CD4-positive, alpha-beta T cell (primary cell): ENCODE measurements at regions not wholly inside any gene's neighbourhood (a gene's known extent, or its start where the extent isn't known, plus 50 kb on each side); places are given as distances from the start of the nearest gene placed in this dataset.

Source experiments
- ATAC-seq: fragments of 200-7000 bp; cut with Tn5 transposase; one replicate; pipeline ENCODE4 v1.10.0; 2022; ENCODE audit warnings: mild to moderate bottlenecking; ENCODE audit not compliant: poor library complexity
- CTCF ChIA-PET: fragments of 350-600 bp; sonication (Branson Sonifier 250); formaldehyde crosslinking; loops from one replicate; lab custom pipeline; 2021; ENCODE audit warnings: antibody characterized with exemption, inconsistent platforms; lab: Charles Lee
- POLR2A ChIA-PET: fragments of 350-600 bp; sonication (Branson Sonifier 250); formaldehyde crosslinking; loops from one replicate; lab custom pipeline; 2021; ENCODE audit warnings: antibody characterized with exemption, inconsistent platforms; lab: Charles Lee
- DNase-seq, 14 experiments: peaks; one replicate each; pipeline ENCODE4 v3.0.0-alpha.2; 2013 to 2020; ENCODE audit warnings: mixed read lengths in 2 of 14
- H3K27ac ChIP-seq, 2 donors: one replicate each; pipeline versions ENCODE4 v1.5.1 to v1.7.0; 2013; ENCODE audit warnings: low read length in 2 of 2, low read depth in 1 of 2, mild to moderate bottlenecking in 1 of 2
- H3K27me3 ChIP-seq, 2 experiments: 1 replicate in 1 of 2; 2 replicates in 1 of 2; pipeline versions ENCODE4 v1.6.1 to v1.7.0; 2013; ENCODE audit warnings: low read length in 2 of 2, control low read depth in 1 of 2, mild to moderate bottlenecking in 1 of 2, moderate library complexity in 1 of 2; ENCODE audit not compliant: insufficient read depth in 2 of 2, control insufficient read depth in 1 of 2
- H3K36me3 ChIP-seq: one replicate; pipeline ENCODE4 v1.6.1; 2013; ENCODE audit warnings: low read length, control low read depth; ENCODE audit not compliant: insufficient read depth
- H3K4me1 ChIP-seq: one replicate; pipeline ENCODE4 v1.6.1; 2013; ENCODE audit warnings: low read length, control low read depth; ENCODE audit not compliant: insufficient read depth
- H3K4me3 ChIP-seq: one replicate; pipeline ENCODE4 v1.5.1; 2013; ENCODE audit warnings: mild to moderate bottlenecking, low read length, moderate library complexity
- H3K9me3 ChIP-seq, 2 experiments: 1 replicate in 1 of 2; 2 replicates in 1 of 2; pipeline versions ENCODE4 v1.6.1 to v1.7.0; 2013; ENCODE audit warnings: low read length in 2 of 2, mild to moderate bottlenecking in 2 of 2, control low read depth in 1 of 2, moderate library complexity in 1 of 2; ENCODE audit not compliant: control insufficient read depth in 1 of 2, insufficient read depth in 1 of 2
- H3K27ac Mint-ChIP-seq: one replicate; pipeline ENCODE4 v1.8.0; 2020; ENCODE audit warnings: mixed read lengths
- H3K27me3 Mint-ChIP-seq: one replicate; pipeline ENCODE4 v1.8.0; 2021; ENCODE audit warnings: mixed read lengths
- H3K36me3 Mint-ChIP-seq: one replicate; pipeline ENCODE4 v1.8.0; 2021; ENCODE audit warnings: low read depth, mixed read lengths
- H3K4me1 Mint-ChIP-seq: one replicate; pipeline ENCODE4 v1.8.0; 2021; ENCODE audit warnings: low read depth, mixed read lengths
- H3K4me3 Mint-ChIP-seq: one replicate; pipeline ENCODE4 v1.8.0; 2020; ENCODE audit warnings: mild to moderate bottlenecking, mixed read lengths
- H3K9me3 Mint-ChIP-seq: one replicate; pipeline ENCODE4 v1.8.0; 2020; ENCODE audit warnings: mixed read lengths
- CTCF ChIP-seq: fragments of 200-600 bp; IDR thresholded peaks from one replicate; pipeline ENCODE4 v1.8.0; 2022; ENCODE audit warnings: antibody characterized with exemption, mild to moderate bottlenecking
- intact Hi-C, 2 experiments: fragments of 100-400 bp; cut with DNase I in 1 of 2; cut with micrococcal nuclease in 1 of 2; formaldehyde crosslinking; loops; one replicate each; pipeline versions ENCODE4 v1.15.1 to v1.9.0; 2023 to 2025; cut with DNase I, micrococcal nuclease

DNA sequence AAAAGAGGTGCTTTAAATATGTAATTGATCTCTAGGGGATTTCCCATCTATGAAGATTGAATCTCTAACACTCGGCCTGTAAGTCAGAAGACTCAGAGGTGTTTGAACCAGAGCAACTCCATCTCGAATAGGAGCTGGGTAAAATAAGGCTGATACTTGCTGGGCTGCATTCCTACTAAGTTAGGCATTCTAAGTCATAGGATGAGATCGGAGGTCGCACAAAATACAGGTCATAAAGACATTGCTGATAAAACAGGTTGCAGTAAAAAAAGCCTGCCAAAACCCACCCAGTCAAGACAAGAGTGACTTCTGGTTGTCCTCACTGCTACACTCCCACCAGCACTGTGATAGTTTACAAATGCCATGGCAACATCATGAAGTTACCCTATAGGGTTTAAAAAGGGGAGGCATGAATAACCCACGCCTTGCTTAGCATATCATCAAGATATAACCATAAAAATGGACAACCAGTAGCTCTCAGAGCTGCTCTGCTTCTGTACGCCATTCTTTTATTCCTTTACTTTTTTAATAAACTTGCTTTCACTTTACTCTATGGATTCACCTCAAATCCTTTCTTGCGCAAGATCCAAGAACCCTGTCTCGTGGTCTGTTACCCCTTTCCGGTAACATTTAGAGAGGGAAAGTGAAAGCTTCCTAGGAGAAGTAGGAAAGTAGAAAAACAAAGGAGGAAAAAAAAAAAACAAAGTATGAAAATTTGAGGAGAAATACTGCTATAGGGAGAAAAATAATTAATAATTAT lies 129.7 kb upstream of the PHACTR1 start:
- ATAC-seq (no peak), DNase-seq (no peak)
- POLR2A ChIA-PET, result no interaction called here
- TF ChIP-seq CTCF, result no peak
- no peak overlapping the region for H3K27ac ChIP-seq
- Mint-ChIP-seq H3K9me3 (no peaks in the 10 kb centered on the region), H3K27ac (no peak overlapping the region), H3K27me3 (peaks cover 7% of the 10 kb centered on the region), H3K4me1 (no peaks in the 10 kb centered on the region), H3K4me3 (no peak overlapping the region), H3K36me3 (no peaks in the 10 kb centered on the region)
- CTCF ChIA-PET, result no interaction called here
- no peaks in the 10 kb centered on the region for H3K9me3 ChIP-seq
- H3K4me3 ChIP-seq, result no peak overlapping the region
- H3K27me3 ChIP-seq, result no peaks in the 10 kb centered on the region
- H3K4me1 ChIP-seq, result no peaks in the 10 kb centered on the region
- H3K36me3 ChIP-seq, result no peaks in the 10 kb centered on the region
- intact Hi-C loops, result no loop called here

- H3K4me1 ChIP-seq, result no peaks in the 10 kb centered on the region
- no peak for ATAC-seq
- intact Hi-C loops, result loop anchor here in 1 of 2 experiments (5.0 kb wide), 1 partner anchor 439 kb away; no protein-coding TSS in a partner anchor
These were observed 125.7 kb upstream of the PHACTR1 start for GRCh38 chr6:12590901-12591300.

DNA sequence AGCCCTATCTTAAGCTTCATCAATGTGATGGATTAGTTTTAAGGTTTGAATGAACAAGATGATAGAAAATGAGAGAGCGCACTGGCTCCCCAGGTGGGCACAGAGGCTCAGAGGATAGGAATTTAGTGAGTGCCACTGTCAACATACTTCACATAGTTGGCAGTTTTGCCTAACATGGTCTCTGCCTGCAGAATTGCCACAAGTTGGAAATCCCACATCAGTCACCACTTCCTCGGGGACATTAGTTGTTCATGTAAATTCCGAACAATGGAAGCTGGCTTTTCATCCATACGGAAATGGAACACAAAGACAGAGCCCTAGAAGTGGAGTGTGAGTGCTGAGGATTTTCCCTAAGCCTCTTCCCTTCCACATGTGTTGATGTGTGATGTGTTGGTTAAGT lies 123.9 kb upstream of the PHACTR1 start:
- Histone ChIP-seq H3K4me3 (no peak overlapping the region), H3K4me1 (no peaks in the 10 kb centered on the region), H3K27ac (no peak overlapping the region), H3K27me3 (peaks cover 0 to 7% of the 10 kb centered on the region in 2 experiments), H3K9me3 (no peaks in the 10 kb centered on the region), H3K36me3 (no peaks in the 10 kb centered on the region)
- ATAC-seq, result no peak
- intact Hi-C loops, result loop anchor here in 1 of 2 experiments (5.0 kb wide), 1 partner anchor 440 kb away; no protein-coding TSS in a partner anchor
- Mint-ChIP-seq H3K4me3 (no peak overlapping the region), H3K27ac (no peak overlapping the region), H3K9me3 (no peaks in the 10 kb centered on the region), H3K27me3 (peaks cover 9% of the 10 kb centered on the region), H3K36me3 (no peaks in the 10 kb centered on the region), H3K4me1 (no peaks in the 10 kb centered on the region)
- ChIA-PET CTCF (no interaction called here), POLR2A (no interaction called here)
- no peak for TF ChIP-seq CTCF
- DNase-seq, result peak in 2 of 14 experiments; percentile 16 to 27

More at GRCh38 chr6:12590901-12591300, 125.7 kb upstream of the PHACTR1 start:
- DNase-seq, result no peak
- H3K9me3 ChIP-seq, result no peaks in the 10 kb centered on the region
- no peak for TF ChIP-seq CTCF
- no peaks in the 10 kb centered on the region for H3K27me3 ChIP-seq
- H3K4me1 Mint-ChIP-seq, result no peaks in the 10 kb centered on the region
- H3K9me3 Mint-ChIP-seq, result no peaks in the 10 kb centered on the region
- H3K4me3 Mint-ChIP-seq, result no peak overlapping the region
- ChIA-PET POLR2A (no interaction called here), CTCF (no interaction called here)
- no peak overlapping the region for H3K4me3 ChIP-seq
- H3K27ac Mint-ChIP-seq, result no peak overlapping the region
- no peak overlapping the region for H3K27ac ChIP-seq
- no peaks in the 10 kb centered on the region for H3K36me3 ChIP-seq
- no peaks in the 10 kb centered on the region for H3K36me3 Mint-ChIP-seq
- peaks cover 9% of the 10 kb centered on the region for H3K27me3 Mint-ChIP-seq
